Superior temporal gyrus (tissue), 1 donor: ENCODE measurements at regions not wholly inside any gene's neighbourhood (a gene's known extent, or its start where the extent isn't known, plus 50 kb on each side); places are given as distances from the start of the nearest gene placed in this dataset.

Source experiments
- DNase-seq: peaks from one replicate; pipeline ENCODE4 v3.0.0-alpha.2; 2016; ENCODE audit errors: extremely low spot score

DNA sequence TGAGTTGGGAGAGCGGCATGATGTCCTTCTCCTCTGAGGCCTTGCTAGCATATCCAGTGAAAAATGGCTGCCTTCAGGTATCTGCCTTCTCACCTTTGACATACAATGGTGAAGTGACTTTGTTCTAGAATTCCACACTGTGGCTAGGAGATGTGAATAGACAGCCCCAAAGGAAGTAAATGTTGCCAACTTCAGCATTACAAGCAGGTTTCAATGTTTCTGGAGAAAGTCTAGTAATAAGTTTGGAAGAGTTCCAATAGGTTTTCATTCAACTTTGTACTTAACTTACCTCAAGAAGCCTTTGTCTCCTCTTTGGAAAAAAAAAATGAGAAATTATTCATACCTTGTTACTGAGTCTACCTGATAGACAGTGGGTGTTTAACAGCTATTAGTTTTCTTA is 421.3 kb upstream of the MMADHC start:
- DNase-seq: no peak

DNA sequence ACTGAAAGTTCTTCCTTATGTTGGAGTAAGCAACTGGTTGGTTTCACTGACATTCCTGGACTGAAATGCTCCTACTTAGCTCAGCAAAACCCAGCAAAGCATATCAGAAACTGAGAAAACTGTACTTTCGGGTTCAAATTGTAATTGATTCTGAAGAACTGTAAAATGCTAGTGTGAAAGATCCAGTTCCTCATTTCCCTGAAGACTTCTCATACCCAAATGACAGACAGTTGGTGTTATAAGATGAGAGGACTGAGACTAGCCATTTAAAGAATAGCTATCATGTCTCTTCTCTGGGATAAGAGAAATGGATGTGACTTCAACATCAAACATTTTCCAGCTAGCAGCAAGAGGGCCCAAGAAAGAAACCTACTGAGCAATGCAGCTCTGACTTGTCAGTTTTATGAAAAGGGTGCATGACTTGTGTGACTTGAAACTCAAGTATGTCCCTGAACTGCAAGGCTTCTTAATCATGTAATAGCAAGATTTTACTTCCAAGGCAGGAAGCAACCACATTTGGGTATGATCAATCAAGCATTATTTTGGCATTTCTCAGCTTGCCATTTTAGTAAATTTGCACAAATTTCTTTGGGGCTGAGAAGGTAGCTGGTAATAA is 420.3 kb upstream of the MMADHC start:
- DNase-seq: no peak

DNA sequence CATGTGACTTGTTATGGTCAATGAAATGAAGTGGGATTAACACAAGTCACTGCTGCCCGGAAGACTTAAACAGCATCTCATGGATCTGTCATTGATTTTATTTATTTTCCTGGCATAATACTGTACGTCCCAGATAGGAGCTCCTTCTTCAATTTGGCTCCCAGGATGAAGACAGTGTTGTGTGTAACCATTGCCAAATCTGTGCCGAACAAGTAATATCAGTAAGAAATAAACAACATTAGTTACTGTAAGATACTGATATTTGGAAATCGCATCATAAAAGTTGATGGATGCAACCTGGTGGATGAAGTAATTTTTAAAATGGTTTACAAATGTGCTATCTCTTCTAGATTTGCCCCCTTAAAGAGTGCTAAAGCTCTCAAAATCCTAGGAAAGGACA is 419.0 kb upstream of the MMADHC start:
- DNase-seq: no peak

GRCh38 chr2:150003544-150003943 is 416.0 kb upstream of the MMADHC start:
- DNase-seq: no peak

GRCh38 chr2:150001788-150002187 is 414.2 kb upstream of the MMADHC start:
- no peak for DNase-seq

DNA sequence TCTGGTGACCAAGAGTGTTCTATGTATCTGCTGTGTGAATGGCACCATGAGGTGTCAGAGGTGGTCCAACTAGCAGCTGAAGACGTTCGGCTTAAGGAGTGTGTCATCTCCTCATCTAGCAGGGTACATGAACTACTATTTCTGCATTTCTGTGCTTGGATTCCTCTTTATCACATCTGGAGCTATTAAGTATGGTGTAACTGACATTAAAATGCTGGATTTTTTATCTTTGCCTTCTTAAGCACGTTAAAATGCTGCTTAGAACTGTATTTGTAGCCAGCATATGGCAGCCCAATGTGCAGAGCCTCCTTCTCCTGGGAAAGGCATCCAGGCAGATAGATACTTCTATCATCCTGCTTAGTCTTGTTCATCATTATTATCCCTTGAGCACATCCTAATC is 409.3 kb upstream of the MMADHC start:
- no peak for DNase-seq

DNA sequence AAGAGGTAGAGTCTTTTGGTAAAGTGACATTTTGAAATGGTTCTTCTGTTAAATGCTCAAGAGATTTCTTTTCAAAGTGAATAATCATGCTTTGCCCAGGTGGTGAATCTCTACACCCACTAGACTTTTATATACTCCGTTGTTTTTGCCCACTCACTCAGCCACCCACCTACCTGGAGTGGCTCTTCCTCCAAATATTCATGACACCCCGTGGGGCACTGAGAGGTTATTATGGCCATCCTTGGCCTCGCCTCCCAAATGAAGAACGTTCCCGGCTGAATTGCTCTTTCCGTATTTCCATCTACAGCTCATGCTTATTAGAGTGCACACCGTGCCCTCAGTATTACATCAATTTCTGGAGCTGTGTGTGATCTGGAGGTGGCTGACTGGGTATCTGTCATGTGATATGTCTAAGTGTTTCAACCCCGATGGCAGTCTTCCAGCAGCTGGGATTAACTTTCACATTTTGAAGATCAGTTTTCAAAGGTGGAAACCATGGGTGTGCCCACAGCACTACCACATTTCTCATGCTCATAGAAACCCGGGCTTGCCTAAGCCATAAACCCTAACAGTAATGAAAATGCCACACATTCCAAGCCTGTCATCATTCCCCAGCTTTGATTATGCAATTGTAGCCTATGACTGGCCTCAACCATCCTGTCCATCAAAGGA is 406.6 kb upstream of the MMADHC start:
- no peak for DNase-seq

DNA sequence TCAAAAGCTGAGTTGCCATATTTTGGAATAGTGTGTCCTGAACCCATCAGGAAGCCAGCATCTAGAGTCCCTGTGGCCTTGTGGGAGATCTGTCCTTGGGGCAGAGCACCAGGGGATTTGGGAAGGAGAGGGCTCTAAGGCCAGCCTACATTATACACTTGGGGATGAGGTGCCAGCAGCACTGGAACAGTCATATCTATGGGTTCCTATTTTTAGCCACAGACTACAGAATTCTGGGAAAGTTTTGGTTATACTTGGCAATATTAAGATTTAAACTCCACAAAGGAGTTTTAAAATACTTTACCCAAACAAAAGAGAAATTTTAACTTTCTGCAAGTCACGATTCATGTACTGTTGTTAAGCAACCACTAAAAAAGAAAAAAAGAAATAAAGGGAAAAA is 405.7 kb upstream of the MMADHC start:
- DNase-seq: no peak

GRCh38 chr2:149991576-149991975 is 404.0 kb upstream of the MMADHC start:
- DNase-seq: no peak

- no peak for DNase-seq
Observed at GRCh38 chr2:149990965-149991364, 403.4 kb upstream of the MMADHC start.

- no peak for DNase-seq
Observed at GRCh38 chr2:149989447-149990063, 402.0 kb upstream of the MMADHC start.

GRCh38 chr2:149988361-149988760 is 400.8 kb upstream of the MMADHC start:
- DNase-seq: no peak

DNA sequence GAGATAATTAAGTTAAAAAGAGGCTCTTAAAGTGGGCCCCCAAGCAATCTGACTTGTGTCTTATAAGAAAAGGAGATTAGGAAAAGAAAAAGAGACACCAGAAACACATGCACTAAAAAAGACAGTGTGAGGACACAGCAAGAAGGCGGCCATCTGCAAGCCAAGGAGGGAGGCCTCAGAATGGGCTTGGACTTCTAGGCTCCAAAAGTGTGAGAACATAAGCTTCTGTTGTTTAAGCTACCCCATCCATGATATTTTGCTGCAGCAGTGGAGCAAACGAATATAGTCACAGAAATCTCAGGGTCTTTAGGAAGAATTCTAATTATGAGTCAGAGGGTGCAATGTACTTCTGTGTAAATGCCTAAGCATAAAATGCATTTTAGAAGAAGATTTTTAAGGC is 399.3 kb upstream of the MMADHC start:
- DNase-seq: no peak

DNA sequence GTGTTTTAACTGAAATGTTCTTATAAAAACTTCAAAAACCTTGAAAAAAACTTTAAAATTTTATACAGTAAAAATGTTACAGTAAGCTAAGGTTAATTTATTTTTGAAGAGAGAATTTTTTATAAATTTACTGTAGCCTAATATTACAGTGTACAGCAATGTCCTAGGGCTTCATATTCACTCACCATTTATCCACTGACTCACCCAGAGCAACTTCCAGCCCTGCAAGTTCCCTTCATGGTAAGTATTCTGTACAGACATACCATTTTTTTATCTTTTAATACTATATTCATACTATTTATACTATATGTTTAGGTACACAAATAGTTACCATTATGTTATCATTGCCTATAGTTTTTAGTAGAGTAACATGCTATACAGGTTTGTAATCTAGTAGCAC is 396.7 kb upstream of the MMADHC start:
- no peak for DNase-seq

DNA sequence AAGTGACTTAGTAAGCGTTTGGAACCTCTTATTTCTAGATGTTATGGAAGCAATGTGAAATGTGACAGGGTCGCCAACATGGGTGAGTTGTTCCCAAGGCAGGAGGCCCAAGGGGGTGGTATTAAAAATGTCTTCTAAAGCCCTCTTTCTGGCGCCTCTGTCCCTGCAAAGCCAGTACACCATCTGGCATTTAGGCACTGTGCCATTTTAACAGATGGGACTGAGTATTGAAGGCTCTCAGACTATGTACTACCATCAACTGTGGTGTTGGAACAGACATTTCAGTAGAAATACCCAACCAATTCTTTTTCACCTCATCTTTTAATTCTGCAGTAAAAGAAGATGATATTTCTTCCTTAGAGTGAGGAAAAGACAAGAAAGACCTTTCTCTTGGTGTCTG is 384.5 kb upstream of the MMADHC start:
- DNase-seq: peak; percentile 62

- DNase-seq: no peak
Observed at GRCh38 chr2:149954981-149955600, 367.5 kb upstream of the MMADHC start.

DNA sequence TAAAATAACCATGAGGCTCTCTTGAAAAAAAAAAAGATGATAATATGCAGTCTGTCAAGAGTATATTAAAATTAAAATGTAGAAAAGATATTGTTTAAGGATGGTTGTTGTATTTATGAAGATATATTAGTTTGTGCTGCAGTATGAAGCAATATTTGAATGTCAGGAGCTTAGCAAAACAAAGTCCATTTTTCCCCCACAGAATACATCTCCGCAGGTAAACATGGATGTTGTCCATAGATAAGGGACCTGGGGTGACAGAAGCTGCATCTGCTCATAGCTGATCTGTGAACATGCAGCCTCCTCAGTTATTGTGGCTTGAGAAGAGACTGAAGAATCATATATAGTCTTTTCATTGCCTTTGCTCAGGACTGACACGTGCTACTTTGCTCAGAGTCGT is 366.1 kb upstream of the MMADHC start:
- no peak for DNase-seq

DNA sequence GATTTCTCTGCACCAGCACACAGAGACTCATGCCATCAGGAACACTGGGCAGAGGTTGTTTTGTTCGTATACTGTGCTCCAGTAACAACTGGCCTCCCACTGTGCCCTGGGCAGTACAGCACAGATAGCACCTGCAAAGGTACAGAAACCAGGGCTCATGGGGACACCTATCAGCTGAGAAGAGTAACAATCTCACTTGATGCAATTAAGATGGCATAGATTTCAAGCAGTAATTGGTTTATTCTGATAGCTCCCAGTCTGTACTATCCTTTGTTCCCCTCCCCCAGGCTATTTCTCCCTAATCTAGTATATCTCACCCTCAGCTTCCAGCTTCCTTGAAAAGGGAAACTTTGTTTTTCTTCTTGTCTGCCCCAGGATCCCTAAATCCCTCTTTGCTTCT is 343.9 kb upstream of the MMADHC start:
- no peak for DNase-seq

GRCh38 chr2:149928011-149928410 is 340.4 kb upstream of the MMADHC start:
- DNase-seq: no peak

DNA sequence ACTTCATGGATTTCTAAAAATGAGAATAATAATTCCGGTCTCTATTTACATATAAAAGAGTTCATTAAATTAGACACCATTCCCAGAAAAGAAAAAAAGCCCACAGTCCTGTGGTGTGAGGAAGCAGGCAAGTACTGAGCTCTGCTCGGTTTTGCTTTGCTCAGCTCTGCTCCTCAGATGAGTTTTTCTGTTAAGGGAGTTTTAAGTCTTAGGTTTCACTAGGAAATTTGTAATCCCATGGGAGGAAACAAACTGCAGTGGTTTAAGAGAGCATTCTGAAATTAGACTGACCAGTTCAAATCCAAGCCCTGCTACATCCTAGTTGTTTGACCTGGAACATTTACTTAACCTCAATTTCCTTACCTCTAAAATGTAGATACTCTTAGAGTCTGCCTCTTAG is 338.6 kb upstream of the MMADHC start:
- no peak for DNase-seq

DNA sequence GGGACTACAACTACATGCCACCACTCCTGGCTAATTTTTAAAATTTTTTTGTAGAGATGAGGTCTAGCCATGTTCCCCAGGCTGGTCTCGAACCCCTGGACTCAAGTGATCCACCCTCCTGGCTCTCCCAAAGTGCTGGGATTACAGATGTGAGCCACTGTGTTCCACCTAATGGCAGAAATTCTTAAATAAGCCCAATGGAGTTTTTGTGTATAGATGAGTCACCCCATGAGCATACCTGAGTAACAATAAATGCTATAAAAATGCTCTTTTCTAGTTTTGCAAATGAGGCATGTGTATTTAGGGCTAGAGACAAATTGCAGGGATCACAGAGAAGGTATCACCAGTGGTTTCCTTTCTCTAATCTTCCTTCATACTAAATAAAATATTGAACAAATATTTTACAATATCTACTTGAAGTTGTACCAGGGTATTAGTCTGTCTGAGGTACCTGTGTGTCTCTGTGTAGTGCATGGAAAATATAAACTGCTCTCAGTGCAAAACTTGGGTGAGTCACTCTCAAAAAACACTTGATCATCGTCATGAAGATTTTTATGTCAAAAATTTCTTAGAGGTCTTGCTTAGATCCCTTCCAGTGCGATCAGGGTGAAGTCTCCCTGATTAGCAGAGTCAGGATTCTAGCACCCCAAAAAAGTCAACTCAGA is 337.1 kb upstream of the MMADHC start:
- no peak for DNase-seq

GRCh38 chr2:149924028-149924427 is 336.5 kb upstream of the MMADHC start:
- DNase-seq: no peak
